NT2/D1 (cell line): ENCODE measurements at regions not wholly inside any gene's neighbourhood (a gene's known extent, or its start where the extent isn't known, plus 50 kb on each side); places are given as distances from the start of the nearest gene placed in this dataset.

ENCODE experiments used
- YY1 ChIP-seq: IDR thresholded peaks from 2 replicates; pipeline ENCODE4 v1.6.1; 2011; ENCODE audit not compliant: insufficient read length, insufficient read depth
- ZNF274 ChIP-seq: IDR thresholded peaks from 2 replicates; pipeline ENCODE4 v1.6.1; 2011; ENCODE audit warnings: mild to moderate bottlenecking, low read depth, low read length

DNA sequence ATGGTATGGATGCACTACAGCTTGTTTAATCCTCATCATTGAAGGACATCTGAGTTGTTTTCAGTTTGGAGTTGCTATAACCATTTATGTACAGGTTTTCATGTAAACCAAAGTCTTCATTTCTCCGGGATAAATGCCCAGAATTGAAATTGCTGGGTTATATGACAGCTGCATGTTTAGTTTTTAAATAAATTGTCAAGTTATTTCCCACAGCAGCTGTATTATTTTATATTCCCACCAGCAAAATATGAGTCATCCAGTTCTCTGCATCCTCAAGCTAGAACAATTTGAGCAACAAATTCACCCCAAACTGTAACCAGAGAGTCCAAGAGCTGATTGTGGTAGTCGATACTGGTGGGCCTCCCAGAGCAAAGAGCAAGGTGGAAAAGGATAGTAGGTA lies 125.6 kb upstream of the PRNP start:
- no peak for TF ChIP-seq YY1
- no peak for TF ChIP-seq ZNF274
